HG03432 (cell line): ENCODE measurements at regions not wholly inside any gene's neighbourhood (a gene's known extent, or its start where the extent isn't known, plus 50 kb on each side); places are given as distances from the start of the nearest gene placed in this dataset.

ENCODE experiments used
- ATAC-seq: cut with Tn5 transposase; IDR thresholded peaks from one replicate; pipeline ENCODE4 v1.9.1; 2021; ENCODE audit warnings: mild to moderate bottlenecking, moderate library complexity; ENCODE audit not compliant: unreplicated experiment

DNA sequence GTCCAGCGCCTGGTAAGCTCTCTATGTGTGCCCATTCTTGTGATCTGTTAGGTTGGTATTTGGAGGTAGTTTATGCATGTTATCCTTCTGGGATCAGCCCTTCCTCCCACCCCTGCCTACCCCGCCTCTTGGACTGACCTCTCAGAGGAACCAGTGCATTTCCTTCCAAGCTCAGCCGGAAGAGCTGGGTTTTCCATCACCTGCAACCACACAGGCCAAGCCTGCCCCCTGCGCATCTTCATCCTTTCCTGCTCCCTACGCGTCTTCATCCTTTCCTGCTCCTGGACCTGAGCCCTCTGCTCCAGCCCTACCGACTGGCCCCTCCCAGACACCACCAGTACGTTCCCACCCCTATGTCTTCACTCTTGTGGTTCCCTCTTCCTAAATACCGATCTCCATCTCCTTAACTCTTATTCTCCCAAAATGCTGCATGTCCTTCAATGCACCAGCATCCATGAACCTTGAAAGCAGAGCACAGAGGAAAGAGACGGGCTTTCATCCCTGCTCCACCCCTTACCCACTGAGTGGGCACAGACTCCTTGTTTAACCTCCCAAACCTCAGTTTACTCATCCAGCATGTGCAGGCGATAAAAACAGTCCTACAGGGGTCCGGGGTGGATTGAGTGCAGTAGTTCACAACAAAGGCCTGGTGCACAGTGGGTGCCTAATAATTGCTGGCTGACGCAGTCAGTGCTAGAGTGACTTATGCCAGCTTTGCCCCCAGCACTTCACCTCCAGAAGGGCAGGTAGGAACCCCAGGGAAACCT, 526.3 kb downstream of the MATN1 start:
- no peak for ATAC-seq

DNA sequence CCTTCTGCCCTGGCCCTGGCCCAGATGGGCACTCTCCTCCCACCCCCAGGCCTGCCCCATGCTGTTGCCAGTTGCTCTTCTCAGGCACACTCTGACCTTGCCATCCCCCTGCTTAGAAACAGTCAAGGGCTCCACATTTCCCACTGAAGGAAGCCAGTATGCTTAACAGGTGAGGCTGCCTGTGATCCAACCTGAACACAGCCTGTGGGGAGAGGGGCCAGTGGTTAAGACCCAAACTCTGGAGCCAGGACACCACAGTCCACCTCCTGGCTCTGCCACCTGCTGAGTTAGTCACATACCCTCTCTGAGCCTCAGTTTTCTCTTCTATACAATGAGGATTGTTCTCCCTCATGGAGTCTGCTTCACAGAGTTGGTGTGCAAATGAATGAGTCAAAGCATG, 526.9 kb downstream of the MATN1 start:
- no peak for ATAC-seq

- ATAC-seq: no peak
These were observed 527.8 kb downstream of the MATN1 start for GRCh38 chr1:30195424-30196134.

DNA sequence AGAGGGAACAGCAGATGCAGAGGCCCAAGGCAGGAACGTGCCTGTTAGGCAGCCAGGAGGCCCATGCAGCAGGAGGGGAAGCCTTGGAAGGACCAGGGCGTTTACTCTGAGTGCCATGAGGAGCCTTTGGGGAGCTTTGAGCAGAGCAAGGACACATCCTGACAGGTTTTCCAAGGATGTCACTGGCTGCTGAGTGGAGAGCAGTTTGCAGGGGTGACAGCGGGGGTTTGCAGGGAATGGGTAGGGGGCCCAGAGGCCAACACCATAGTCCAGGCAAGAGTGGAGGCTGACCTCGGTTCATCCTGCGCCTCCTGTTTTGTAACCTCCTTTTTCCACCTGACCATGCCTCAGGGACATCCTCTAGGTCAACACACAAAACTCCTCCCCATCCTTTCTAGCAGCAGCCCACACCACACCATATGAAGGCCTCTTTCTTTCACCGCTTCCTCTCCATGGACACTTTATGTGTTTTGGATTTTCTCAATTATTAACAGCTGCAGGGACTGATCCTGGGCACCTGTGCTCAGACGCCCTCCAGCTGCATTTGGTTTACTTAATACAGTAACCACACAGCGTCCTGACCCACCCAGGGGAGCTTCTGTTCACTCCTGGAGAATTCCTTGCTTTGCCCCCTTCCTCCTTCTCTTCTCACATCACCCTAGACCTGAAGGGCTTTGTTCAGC, 528.5 kb downstream of the MATN1 start:
- no peak for ATAC-seq

GRCh38 chr1:30194046-30194619, 529.3 kb downstream of the MATN1 start:
- ATAC-seq: no peak

DNA sequence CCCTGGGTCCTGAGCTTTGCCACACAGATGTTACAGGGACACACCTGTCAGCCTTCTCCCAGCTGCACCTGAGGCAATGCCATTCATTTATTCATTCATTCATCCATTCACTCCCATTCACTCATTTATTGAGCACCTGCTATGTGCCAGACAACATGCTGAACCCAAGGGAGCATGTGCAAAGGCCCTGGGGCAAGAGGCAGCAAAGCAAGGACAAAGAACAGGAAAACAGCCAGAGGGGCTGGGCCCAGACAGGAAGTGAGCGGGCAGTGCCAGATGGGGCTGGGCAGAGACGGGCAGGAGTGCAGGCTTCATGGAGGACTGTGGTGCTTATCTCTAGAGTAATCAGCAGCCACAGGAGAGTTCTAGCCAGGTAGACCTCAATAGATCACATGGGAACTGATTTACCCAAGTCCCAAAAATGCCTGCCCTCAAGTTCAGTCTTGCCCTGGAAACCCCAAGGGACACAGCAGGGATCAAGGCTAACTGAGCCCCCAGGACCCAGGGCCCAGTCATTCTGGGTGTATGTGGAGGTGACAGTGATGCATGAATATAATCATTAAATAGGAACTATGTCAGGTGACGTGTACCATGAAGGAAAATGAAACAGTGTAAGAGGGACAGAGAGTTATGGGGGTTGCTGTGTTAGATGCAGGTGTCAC, 530.3 kb downstream of the MATN1 start:
- no peak for ATAC-seq

- ATAC-seq: no peak
These were observed 532.2 kb downstream of the MATN1 start for GRCh38 chr1:30191154-30191702.

GRCh38 chr1:30190511-30191153, 532.8 kb downstream of the MATN1 start:
- no peak for ATAC-seq

DNA sequence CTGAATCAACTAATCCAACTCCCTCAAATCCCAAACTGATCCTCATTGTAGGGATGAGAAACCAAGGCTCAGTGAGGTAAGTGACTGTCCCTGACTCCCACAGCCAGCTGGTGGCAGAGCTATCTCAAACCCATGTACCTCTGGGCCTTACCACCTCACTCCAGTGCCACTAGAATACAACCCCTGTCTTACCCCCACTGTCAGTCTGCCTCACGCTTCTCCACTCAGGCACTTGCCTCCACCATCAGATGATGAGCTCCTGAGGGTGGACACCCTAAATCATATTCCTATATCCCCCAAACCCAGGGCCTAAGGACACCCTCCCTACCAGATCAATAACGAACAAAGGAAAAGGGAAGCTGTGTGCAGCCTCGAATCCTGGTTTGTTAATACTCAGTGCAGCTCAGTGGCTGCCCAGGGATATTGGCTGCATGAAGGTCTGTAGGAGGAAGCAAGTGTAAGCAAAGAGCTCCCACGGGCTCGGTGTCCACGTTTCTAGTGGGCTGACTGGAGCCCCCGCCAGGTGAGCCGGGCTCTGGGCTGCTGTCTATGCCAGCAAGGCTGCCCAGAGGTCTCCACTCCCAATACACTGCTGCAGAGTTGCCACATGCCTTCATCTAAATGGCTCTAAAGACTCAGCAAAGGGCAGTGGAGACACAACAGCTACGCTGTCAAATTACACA, 533.4 kb downstream of the MATN1 start:
- ATAC-seq: no peak

DNA sequence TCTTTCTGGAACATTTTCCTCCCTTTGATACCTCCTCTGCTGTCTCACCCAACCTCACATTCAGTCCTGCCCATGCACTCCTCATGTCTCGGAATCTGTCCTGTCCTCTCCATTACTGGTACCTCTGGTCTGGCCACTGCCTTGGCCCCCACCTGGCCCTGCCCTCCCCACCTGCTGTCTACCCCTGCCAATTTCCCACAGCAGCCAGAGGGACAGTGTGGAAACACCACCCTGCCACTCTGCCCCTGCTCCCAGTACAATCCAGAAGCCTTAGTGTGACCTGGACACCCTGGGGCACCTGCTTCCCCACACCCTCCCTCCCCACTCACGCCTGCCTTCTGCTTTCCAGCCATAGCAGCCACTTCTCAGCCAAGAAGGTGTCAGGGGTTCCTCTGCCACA, 534.4 kb downstream of the MATN1 start:
- no peak for ATAC-seq

DNA sequence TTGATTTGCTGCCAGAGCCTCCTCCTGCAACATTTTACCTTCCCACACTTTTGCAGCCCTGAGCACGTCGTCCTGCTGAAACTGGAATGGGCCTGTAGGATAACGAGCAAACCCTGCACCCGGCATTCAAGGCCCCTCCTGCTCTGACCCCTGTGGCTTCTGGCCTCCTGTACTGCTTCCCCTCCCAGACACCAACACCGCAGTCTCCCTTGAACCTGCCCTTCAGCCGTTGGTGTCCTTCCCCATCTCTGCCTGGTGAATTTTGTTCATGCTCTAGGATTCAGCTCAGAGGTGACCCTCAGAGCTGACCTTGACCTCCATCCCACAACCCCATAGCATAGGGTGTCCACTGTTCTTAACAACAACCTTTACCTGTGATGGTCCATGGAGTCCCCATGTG, 535.1 kb downstream of the MATN1 start:
- ATAC-seq: no peak

DNA sequence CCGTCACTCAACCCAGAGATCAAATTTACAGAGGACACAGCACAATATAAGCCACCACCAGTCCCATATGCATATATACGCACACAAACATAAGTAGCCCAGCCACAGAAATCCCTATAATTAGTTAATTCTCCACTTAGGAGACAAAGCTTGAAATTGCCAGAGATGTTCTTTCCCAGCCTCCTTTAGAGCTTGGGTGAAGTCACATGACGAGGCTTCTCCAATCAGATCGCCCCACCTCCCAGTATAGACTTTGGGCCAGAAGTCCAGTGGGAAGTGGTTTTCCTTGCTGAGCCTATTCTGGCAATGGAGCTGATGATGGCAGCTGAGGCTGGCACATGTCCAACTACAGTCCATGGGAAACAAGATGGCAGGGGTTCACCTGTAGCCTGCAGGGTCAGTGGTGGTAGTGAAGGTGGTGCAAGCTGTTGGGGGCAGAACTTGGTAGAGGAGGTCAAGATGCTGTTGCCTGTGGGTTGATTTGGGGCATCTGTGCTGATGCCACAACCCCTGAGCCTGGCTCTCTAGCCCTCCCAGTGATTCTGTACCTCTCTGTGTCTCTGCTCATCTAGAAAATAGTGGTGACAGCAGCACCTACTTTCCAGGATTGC, 535.9 kb downstream of the MATN1 start:
- no peak for ATAC-seq

- ATAC-seq: no peak
These were observed 536.8 kb downstream of the MATN1 start for GRCh38 chr1:30186586-30186985.

- ATAC-seq: no peak
These were observed 537.6 kb downstream of the MATN1 start for GRCh38 chr1:30185809-30186208.

DNA sequence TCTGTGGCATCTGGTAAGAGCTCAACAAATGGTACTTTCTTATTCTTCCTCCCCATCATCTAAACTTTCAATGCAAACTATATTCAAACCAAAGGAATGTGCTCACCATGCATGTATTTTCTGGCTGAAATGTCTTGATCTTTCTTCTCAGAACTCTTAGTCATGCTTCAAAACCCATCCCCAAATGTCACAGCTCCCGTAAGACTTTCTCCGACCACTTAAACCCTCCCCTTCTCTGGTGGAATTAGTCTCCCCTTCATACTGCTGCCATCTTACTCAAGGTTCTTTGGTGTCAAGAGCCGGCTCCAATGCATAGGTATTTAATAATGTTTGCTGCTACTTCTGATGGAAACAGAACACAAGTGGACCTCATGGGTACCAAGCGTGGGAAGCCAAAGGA, 538.1 kb downstream of the MATN1 start:
- ATAC-seq: no peak

DNA sequence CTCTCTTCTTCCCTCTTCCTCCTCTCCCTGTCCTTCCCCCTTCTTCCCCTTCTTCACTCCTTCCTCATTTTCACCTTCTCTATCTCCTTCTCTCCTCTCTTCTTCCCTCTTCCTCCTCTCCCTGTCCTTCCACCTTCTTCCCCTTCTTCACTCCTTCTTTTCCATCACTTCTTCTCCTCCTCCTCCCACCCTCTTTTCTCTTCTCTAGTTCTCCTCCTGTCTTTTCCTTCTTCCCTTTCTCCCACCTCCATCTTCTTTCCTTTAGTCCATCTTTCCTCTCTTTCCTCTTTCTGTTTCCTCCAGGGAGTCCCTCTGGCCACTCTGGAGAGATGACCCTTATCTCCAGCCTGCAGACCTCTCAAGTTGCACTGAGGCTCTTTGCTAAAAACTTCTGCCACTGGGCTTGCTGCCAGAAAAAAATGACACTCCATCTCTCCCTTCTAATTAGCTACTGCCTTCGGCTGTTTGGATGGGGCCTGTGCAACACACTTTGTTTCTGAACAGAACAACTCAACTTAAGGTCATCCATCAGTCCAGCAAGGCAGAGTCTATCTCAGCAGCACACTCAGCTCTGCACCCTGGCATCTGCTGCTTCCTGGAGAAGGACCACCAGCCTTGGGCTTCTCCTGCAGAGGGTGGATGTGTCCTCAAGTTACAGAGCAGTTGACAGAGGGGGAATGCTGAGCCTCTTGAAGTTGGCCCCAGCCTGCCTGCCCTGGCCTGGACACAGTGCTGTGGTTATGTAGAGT, 538.8 kb downstream of the MATN1 start:
- no peak for ATAC-seq

GRCh38 chr1:30183895-30184294, 539.5 kb downstream of the MATN1 start:
- no peak for ATAC-seq

DNA sequence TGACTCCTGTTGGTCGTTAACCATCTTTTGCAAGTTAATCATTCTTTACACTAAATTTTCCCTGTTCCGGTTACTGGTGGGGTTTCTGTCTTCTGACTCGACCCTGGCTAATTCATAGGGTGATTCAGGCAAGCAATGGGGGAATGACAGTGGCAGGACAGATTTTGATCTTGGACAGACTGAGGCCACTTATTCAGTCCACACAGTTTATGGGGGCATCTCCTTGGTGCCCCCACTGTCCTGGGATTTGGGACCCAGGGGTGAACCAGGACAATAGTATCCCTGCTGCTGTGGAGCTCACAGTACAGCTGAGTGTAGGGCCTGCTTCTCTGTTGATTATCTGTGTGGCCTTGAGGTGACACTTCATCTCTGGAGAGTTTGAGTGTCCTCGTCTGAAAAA, 540.4 kb downstream of the MATN1 start:
- ATAC-seq: no peak
